CD14-positive monocyte (primary cell): ENCODE measurements at regions not wholly inside any gene's neighbourhood (a gene's known extent, or its start where the extent isn't known, plus 50 kb on each side); places are given as distances from the start of the nearest gene placed in this dataset.

ENCODE experiments used
- DNase-seq, 3 donors: peaks; one replicate each; pipeline ENCODE4 v3.0.0-alpha.2; 2011 to 2022
- H2AFZ ChIP-seq: 2 replicates; pipeline ENCODE4 v1.6.0; 2012; ENCODE audit warnings: mild to moderate bottlenecking, low read depth, low read length, inconsistent platforms; ENCODE audit not compliant: insufficient read depth, poor library complexity, severe bottlenecking
- H3K27ac ChIP-seq, 2 donors: 1 replicate in 1 of 2; 2 replicates in 1 of 2; pipeline ENCODE4 v1.5.1; 2012 to 2013; ENCODE audit warnings: low read length in 2 of 2, control low read depth in 1 of 2, inconsistent platforms in 1 of 2, low read depth in 1 of 2, mild to moderate bottlenecking in 1 of 2
- H3K27me3 ChIP-seq, 2 donors: one replicate each; pipeline versions ENCODE4 v1.6.0 to v1.6.1; 2011 to 2013; ENCODE audit warnings: low read length in 2 of 2; ENCODE audit not compliant: control insufficient read depth in 2 of 2, insufficient read depth in 2 of 2
- H3K36me3 ChIP-seq, 2 donors: replicated peaks in 1 of 2; 1 replicate in 1 of 2; 2 replicates in 1 of 2; pipeline versions ENCODE4 v1.5.1 to v1.6.1; 2012 to 2013; ENCODE audit warnings: low read length in 2 of 2, control low read depth in 1 of 2, inconsistent platforms in 1 of 2, mild to moderate bottlenecking in 1 of 2; ENCODE audit not compliant: insufficient read depth in 2 of 2, control insufficient read depth in 1 of 2
- H3K4me1 ChIP-seq, 2 donors: 1 replicate in 1 of 2; 2 replicates in 1 of 2; pipeline versions ENCODE4 v1.5.1 to v1.6.1; 2012 to 2013; ENCODE audit warnings: low read length in 2 of 2, control low read depth in 1 of 2, inconsistent platforms in 1 of 2, mild to moderate bottlenecking in 1 of 2, moderate library complexity in 1 of 2; ENCODE audit not compliant: insufficient read depth in 2 of 2, control insufficient read depth in 1 of 2
- H3K4me2 ChIP-seq: replicated peaks from 2 replicates; pipeline ENCODE3; 2012; ENCODE audit warnings: low read length, moderate library complexity, mild to moderate bottlenecking; ENCODE audit not compliant: poor library complexity, severe bottlenecking; ENCODE audit errors: extremely low read depth
- H3K4me3 ChIP-seq, 3 experiments: fragments of 200-600 bp in 1 of 3; sonication (generic) in 1 of 3; replicated peaks in 1 of 3; 1 replicate in 2 of 3; 2 replicates in 1 of 3; pipeline ENCODE4 v1.5.1; 2011 to 2013; ENCODE audit warnings: low read length in 3 of 3, mild to moderate bottlenecking in 3 of 3, control low read depth in 2 of 3, low read depth in 2 of 3, inconsistent platforms in 1 of 3, moderate library complexity in 1 of 3
- H3K79me2 ChIP-seq: 2 replicates; pipeline ENCODE4 v1.6.0; 2012; ENCODE audit warnings: mild to moderate bottlenecking, control low read depth, inconsistent platforms, low read length, moderate library complexity; ENCODE audit not compliant: insufficient read depth
- H3K9ac ChIP-seq: 2 replicates; pipeline ENCODE4 v1.6.0; 2017; ENCODE audit warnings: low read length, mild to moderate bottlenecking; ENCODE audit not compliant: insufficient read depth, poor library complexity, severe bottlenecking
- H3K9me3 ChIP-seq, 2 donors: replicated peaks in 1 of 2; 1 replicate in 1 of 2; 2 replicates in 1 of 2; pipeline versions ENCODE4 v1.5.1 to v1.6.1; 2012 to 2013; ENCODE audit warnings: low read length in 2 of 2, control low read depth in 1 of 2; ENCODE audit not compliant: control insufficient read depth in 1 of 2, insufficient read depth in 1 of 2
- H4K20me1 ChIP-seq: 2 replicates; pipeline ENCODE4 v1.6.0; 2012; ENCODE audit warnings: mild to moderate bottlenecking, low read length, control low read depth, moderate library complexity; ENCODE audit not compliant: insufficient read depth
- H3K27ac Mint-ChIP-seq, 7 donors: one replicate each; pipeline ENCODE4 v1.8.0; 2020; ENCODE audit warnings: mild to moderate bottlenecking in 7 of 7, mixed read lengths in 7 of 7, moderate library complexity in 6 of 7, inconsistent platforms in 2 of 7
- H3K27me3 Mint-ChIP-seq, 3 donors: one replicate each; pipeline ENCODE4 v1.8.0; 2021 to 2022; ENCODE audit warnings: low read depth in 3 of 3, mild to moderate bottlenecking in 3 of 3, mixed read lengths in 3 of 3, moderate library complexity in 3 of 3, inconsistent platforms in 1 of 3
- H3K36me3 Mint-ChIP-seq, 2 donors: one replicate each; pipeline ENCODE4 v1.8.0; 2020; ENCODE audit warnings: mixed read lengths in 2 of 2, inconsistent platforms in 1 of 2, mild to moderate bottlenecking in 1 of 2
- H3K4me1 Mint-ChIP-seq: one replicate; pipeline ENCODE4 v1.8.0; 2020; ENCODE audit warnings: mild to moderate bottlenecking, mixed read lengths
- H3K4me3 Mint-ChIP-seq, 2 donors: one replicate each; pipeline ENCODE4 v1.8.0; 2020; ENCODE audit warnings: mild to moderate bottlenecking in 2 of 2, mixed read lengths in 2 of 2, moderate library complexity in 1 of 2
- H3K9me3 Mint-ChIP-seq, 7 donors: one replicate each; pipeline ENCODE4 v1.8.0; 2020 to 2022; ENCODE audit warnings: mixed read lengths in 7 of 7, mild to moderate bottlenecking in 6 of 7, moderate library complexity in 6 of 7, inconsistent platforms in 2 of 7
- WGBS: methylation state at CpG from one replicate; pipeline ENCODE4 v1.1.5; 2013; ENCODE audit warnings: missing lambda C conversion rate; ENCODE audit not compliant: insufficient coverage; 5-methylcytosine and 5-hydroxymethylcytosine counted together
- intact Hi-C, 2 donors: fragments of 100-400 bp; cut with micrococcal nuclease; formaldehyde crosslinking; loops; one replicate each; pipeline versions ENCODE4 v1.15.0 to v1.15.1; 2023
- TF ChIP-seq, protein P1 (sequence below): fragments of 200-600 bp; IDR thresholded peaks from one replicate; pipeline ENCODE4 v1.8.0; 2022; ENCODE audit warnings: antibody characterized with exemption, mild to moderate bottlenecking

DNA sequence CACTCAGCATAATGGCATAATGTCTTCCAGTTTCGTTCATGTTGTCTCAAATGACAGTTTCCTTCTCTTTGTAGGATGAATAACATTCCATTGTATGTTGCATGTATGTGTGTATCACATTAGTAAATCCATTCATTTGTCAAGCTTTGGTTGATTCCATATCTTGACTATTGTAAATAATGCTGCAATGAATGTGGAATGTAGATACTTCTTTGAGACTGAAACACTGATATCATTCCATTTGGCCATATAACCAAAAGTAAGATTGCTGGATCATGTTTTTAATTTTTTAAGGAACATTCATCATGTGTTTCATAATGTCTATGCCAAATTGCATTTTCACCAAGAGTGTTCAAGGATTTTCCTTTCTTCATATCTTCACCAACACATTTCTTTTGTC, 1711.4 kb upstream of the PIK3C3 start:
- TF ChIP-seq, protein P1, sequence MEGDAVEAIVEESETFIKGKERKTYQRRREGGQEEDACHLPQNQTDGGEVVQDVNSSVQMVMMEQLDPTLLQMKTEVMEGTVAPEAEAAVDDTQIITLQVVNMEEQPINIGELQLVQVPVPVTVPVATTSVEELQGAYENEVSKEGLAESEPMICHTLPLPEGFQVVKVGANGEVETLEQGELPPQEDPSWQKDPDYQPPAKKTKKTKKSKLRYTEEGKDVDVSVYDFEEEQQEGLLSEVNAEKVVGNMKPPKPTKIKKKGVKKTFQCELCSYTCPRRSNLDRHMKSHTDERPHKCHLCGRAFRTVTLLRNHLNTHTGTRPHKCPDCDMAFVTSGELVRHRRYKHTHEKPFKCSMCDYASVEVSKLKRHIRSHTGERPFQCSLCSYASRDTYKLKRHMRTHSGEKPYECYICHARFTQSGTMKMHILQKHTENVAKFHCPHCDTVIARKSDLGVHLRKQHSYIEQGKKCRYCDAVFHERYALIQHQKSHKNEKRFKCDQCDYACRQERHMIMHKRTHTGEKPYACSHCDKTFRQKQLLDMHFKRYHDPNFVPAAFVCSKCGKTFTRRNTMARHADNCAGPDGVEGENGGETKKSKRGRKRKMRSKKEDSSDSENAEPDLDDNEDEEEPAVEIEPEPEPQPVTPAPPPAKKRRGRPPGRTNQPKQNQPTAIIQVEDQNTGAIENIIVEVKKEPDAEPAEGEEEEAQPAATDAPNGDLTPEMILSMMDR: no peak
- no peaks in the 10 kb centered on the region for H4K20me1 ChIP-seq
- no peaks in the 10 kb centered on the region for H3K4me1 Mint-ChIP-seq
- DNase-seq: no peak
- no peak overlapping the region for H3K4me3 ChIP-seq
- intact Hi-C loops: no loop called here
- H3K4me3 Mint-ChIP-seq: no peak overlapping the region
- H3K27ac ChIP-seq: no peak overlapping the region
- no peaks in the 10 kb centered on the region for H3K9me3 ChIP-seq
- H2AFZ ChIP-seq: no peak overlapping the region
- no peak overlapping the region for H3K4me2 ChIP-seq
- H3K9ac ChIP-seq: no peak overlapping the region
- H3K4me1 ChIP-seq: no peaks in the 10 kb centered on the region
- H3K9me3 Mint-ChIP-seq: peaks cover 0 to 12% (median 2%) of the 10 kb centered on the region in 7 donors
- no peaks in the 10 kb centered on the region for H3K36me3 ChIP-seq
- no peak overlapping the region for H3K27ac Mint-ChIP-seq
- H3K79me2 ChIP-seq: no peaks in the 10 kb centered on the region
- no peaks in the 10 kb centered on the region for H3K27me3 ChIP-seq
- no CpG with 5 or more reads among the region's 1 CpG for WGBS
- H3K36me3 Mint-ChIP-seq: no peaks in the 10 kb centered on the region
- no peaks in the 10 kb centered on the region for H3K27me3 Mint-ChIP-seq

DNA sequence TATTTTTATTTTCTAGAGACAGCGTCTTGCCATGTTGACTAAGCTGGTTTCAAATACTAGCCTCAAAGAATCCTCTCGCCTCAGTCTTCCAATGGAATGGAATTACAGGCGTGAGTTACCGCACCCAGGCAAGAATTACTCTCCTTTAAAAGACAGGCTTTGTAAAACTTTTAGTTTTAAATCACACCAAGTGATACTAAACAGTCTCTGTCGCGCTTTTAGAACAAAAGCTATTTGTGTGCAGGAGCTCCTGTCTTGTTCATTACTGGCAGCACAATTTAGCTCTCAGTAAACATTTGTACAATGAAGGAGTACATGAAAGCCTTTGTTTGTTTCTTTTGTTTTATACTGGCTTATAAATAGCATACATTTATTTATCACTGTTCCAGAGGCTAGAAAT, 1719.2 kb upstream of the PIK3C3 start:
- Mint-ChIP-seq H3K27ac (no peak overlapping the region), H3K9me3 (peaks cover 0 to 5% (median 0%) of the 10 kb centered on the region in 7 donors), H3K36me3 (no peaks in the 10 kb centered on the region), H3K4me1 (no peaks in the 10 kb centered on the region), H3K27me3 (no peaks in the 10 kb centered on the region), H3K4me3 (no peak overlapping the region)
- Histone ChIP-seq H3K4me1 (no peaks in the 10 kb centered on the region), H3K27me3 (no peaks in the 10 kb centered on the region), H3K9me3 (no peaks in the 10 kb centered on the region), H3K4me3 (no peak overlapping the region), H3K79me2 (no peaks in the 10 kb centered on the region), H3K36me3 (no peaks in the 10 kb centered on the region), H3K4me2 (no peak overlapping the region), H2AFZ (no peak overlapping the region), H3K9ac (no peak overlapping the region), H4K20me1 (no peaks in the 10 kb centered on the region), H3K27ac (no peak overlapping the region)
- intact Hi-C loops: no loop called here
- DNase-seq: no peak
- WGBS: 91% methylated on average over 4 of the region's 6 CpGs
- TF ChIP-seq, protein P1: no peak
